SK-N-SH treated with all-trans-retinoic acid at 6 μM for 48 hours (cell line): ENCODE measurements at regions not wholly inside any gene's neighbourhood (a gene's known extent, or its start where the extent isn't known, plus 50 kb on each side); places are given as distances from the start of the nearest gene placed in this dataset.

ENCODE experiments used
- ATAC-seq: fragments of 200-7000 bp; cut with Tn5 transposase; 3 replicates; pipeline ENCODE4 v1.9.1; 2020; ENCODE audit warnings: mild to moderate bottlenecking, moderate library complexity
- ARNTL ChIP-seq: fragments of 450-650 bp; formaldehyde crosslinking; IDR thresholded peaks from 2 replicates; pipeline ENCODE4 v1.5.0; 2020; ENCODE audit warnings: low read depth, mild to moderate bottlenecking, moderate library complexity, borderline replicate concordance
- BACH2 ChIP-seq: fragments of 250-450 bp; sonication (Bioruptor Pico); IDR thresholded peaks from 2 replicates; pipeline ENCODE4 v1.9.0; 2021; ENCODE audit warnings: mild to moderate bottlenecking, borderline replicate concordance
- CSDC2 ChIP-seq: fragments of 250-450 bp; sonication (Bioruptor Pico); IDR thresholded peaks from 2 replicates; pipeline ENCODE4 v1.5.0; 2020; ENCODE audit warnings: mild to moderate bottlenecking, moderate library complexity
- ESRRG ChIP-seq: fragments of 250-450 bp; sonication (Bioruptor Pico); IDR thresholded peaks from 2 replicates; pipeline ENCODE4 v1.6.1; 2021; ENCODE audit warnings: mild to moderate bottlenecking
- GLIS3 ChIP-seq: fragments of 250-450 bp; sonication (Bioruptor Pico); IDR thresholded peaks from 2 replicates; pipeline ENCODE4 v1.5.0; 2020; ENCODE audit warnings: mild to moderate bottlenecking, moderate library complexity
- ISL1 ChIP-seq: fragments of 250-450 bp; sonication (Bioruptor Pico); IDR thresholded peaks from 2 replicates; pipeline ENCODE4 v2.1.2; 2022; ENCODE audit warnings: mild to moderate bottlenecking, moderate library complexity
- OSR1 ChIP-seq: fragments of 250-450 bp; sonication (Bioruptor Pico); IDR thresholded peaks from 2 replicates; pipeline ENCODE4 v1.8.0; 2022; ENCODE audit warnings: moderate library complexity, mild to moderate bottlenecking, inconsistent platforms
- RARB ChIP-seq: fragments of 250-450 bp; sonication (Bioruptor Pico); IDR thresholded peaks from 2 replicates; pipeline ENCODE4 v1.8.0; 2021; ENCODE audit warnings: mild to moderate bottlenecking, moderate library complexity
- SNAI2 ChIP-seq: fragments of 250-450 bp; sonication (Bioruptor Pico); IDR thresholded peaks from 2 replicates; pipeline ENCODE4 v1.5.0; 2020; ENCODE audit warnings: mild to moderate bottlenecking, moderate library complexity
- TOX ChIP-seq: fragments of 250-450 bp; sonication (Bioruptor Pico); IDR thresholded peaks from 2 replicates; pipeline ENCODE4 v1.8.0; 2021; ENCODE audit warnings: mild to moderate bottlenecking, moderate library complexity, borderline replicate concordance
- ZC3H10 ChIP-seq: fragments of 250-450 bp; sonication (Bioruptor Pico); IDR thresholded peaks from 2 replicates; pipeline ENCODE4 v1.5.1; 2021; ENCODE audit warnings: mild to moderate bottlenecking, moderate library complexity
- ZFP3 ChIP-seq: fragments of 250-450 bp; sonication (Bioruptor Pico); IDR thresholded peaks from 2 replicates; pipeline ENCODE4 v1.5.0; 2020; ENCODE audit warnings: mild to moderate bottlenecking, moderate library complexity
- ZFP30 ChIP-seq: fragments of 450-650 bp; formaldehyde crosslinking; IDR thresholded peaks from 2 replicates; pipeline ENCODE4 v1.5.0; 2022; ENCODE audit warnings: mild to moderate bottlenecking, moderate library complexity
- ZNF565 ChIP-seq: fragments of 450-650 bp; formaldehyde crosslinking; conservative IDR thresholded peaks from 2 replicates; pipeline ENCODE4 v1.5.0; 2020; ENCODE audit warnings: low read depth, mild to moderate bottlenecking, moderate library complexity
- ZNF70 ChIP-seq: fragments of 450-650 bp; formaldehyde crosslinking; IDR thresholded peaks from 2 replicates; pipeline ENCODE4 v1.5.0; 2020; ENCODE audit warnings: mild to moderate bottlenecking, moderate library complexity
- ZNF8 ChIP-seq: fragments of 450-650 bp; formaldehyde crosslinking; IDR thresholded peaks from 2 replicates; pipeline ENCODE4 v1.5.0; 2020; ENCODE audit warnings: mild to moderate bottlenecking, moderate library complexity
- TF ChIP-seq, protein P1 (sequence below): fragments of 250-450 bp; sonication (Bioruptor Pico); IDR thresholded peaks from 2 replicates; pipeline ENCODE4 v1.8.0; 2021; ENCODE audit warnings: low read depth, mild to moderate bottlenecking, moderate library complexity, borderline replicate concordance
- TF ChIP-seq, protein P2 (sequence below): fragments of 250-450 bp; sonication (Bioruptor Pico); IDR thresholded peaks from 2 replicates; pipeline ENCODE4 v1.8.0; 2020; ENCODE audit warnings: mild to moderate bottlenecking, moderate library complexity, borderline replicate concordance
- TF ChIP-seq, protein P3 (sequence below): fragments of 250-450 bp; sonication (Bioruptor Pico); IDR thresholded peaks from 2 replicates; pipeline ENCODE4 v1.5.0; 2020; ENCODE audit warnings: mild to moderate bottlenecking, moderate library complexity

DNA sequence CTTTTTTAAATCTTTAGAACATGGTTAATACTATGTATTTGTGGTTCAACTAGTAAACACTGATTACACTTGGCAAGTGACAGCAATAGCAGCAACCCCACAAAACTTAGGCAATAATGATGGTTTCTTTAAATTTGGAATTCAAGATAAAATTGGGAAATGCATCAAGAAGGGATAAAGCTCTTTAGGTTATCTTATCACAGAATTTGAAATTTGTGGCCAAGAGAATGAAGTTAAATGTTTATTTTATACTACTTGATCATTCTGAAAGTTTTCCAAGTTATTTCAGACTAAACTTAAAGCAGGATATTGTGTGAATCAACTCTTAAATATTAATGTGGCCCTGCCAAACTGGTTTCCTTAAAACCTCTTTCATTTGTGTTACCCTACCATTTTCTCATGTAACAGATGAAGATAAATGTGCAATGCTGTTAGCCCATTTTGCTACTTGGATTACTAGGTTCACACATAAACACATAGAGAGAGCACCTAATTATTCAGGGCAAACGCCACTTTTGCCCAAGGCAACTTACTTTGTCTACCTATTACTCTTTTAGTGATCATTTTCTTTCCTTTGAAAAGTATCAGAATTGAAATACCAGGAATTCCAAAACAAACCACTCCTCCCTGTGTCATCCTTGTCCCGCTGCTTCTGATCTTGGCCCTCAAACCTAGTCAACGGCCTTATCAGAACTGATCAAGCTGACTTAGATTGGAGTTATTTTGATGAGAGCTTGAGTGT lies 186.7 kb upstream of the TENT5A start (continued):
- TF ChIP-seq ESRRG (no peak), TOX (CRISPR knock-in tag) (no peak), ZC3H10 (CRISPR knock-in tag) (no peak), ZNF70 (CRISPR knock-in tag) (no peak)
- TF ChIP-seq, protein P1, sequence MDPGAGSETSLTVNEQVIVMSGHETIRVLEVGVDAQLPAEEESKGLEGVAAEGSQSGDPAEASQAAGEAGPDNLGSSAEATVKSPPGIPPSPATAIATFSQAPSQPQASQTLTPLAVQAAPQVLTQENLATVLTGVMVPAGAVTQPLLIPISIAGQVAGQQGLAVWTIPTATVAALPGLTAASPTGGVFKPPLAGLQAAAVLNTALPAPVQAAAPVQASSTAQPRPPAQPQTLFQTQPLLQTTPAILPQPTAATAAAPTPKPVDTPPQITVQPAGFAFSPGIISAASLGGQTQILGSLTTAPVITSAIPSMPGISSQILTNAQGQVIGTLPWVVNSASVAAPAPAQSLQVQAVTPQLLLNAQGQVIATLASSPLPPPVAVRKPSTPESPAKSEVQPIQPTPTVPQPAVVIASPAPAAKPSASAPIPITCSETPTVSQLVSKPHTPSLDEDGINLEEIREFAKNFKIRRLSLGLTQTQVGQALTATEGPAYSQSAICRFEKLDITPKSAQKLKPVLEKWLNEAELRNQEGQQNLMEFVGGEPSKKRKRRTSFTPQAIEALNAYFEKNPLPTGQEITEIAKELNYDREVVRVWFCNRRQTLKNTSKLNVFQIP (CRISPR knock-in tag), result no peak
- TF ChIP-seq, all 23 proteins: peak for 0

DNA sequence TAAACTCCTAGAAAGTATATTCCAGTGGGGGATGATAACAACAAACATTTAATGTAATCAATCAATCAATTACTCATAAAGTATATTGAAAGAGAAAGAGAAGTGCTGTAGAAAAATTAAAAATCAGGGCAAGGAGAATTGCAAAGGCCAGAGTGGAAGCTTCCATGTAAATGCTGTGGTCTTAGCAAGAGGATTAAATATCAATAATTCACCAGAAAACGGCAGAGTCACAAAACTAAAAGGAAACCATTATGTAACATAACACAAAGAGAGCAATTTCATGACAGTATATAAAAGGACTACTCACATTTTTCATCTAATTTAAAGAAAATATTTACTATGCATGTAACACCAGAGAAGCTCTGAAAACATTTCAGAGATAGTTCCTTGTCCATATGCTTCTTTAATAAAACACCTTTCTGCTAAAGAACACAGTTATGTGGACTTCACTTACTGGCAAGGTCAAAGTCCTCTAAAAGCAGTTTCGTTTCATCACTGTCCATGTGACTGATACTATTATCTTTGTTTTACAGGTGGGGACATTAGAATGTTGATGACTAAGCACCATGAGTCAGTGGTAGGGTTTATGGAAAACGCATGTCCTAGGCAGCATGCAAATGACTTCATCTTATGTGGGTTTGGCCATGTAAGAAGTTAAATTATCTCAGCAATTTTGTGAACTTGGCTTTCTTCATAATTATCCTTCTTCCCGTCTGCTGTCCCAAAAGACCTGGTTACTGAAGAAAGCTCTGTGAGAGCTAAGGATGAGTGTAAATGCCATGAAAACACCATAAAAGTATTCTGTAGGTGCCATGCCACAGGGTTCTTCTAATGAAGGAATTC lies 185.8 kb upstream of the TENT5A start:
- ATAC-seq, result peak; percentile 79
- no peak for TF ChIP-seq GLIS3
- TF ChIP-seq ISL1 (CRISPR knock-in tag), result no peak
- TF ChIP-seq ZC3H10 (CRISPR knock-in tag), result no peak
- no peak for TF ChIP-seq TOX (CRISPR knock-in tag)
- no peak for TF ChIP-seq ZNF8 (CRISPR knock-in tag)
- TF ChIP-seq RARB (CRISPR knock-in tag), result no peak
- TF ChIP-seq, protein P2, sequence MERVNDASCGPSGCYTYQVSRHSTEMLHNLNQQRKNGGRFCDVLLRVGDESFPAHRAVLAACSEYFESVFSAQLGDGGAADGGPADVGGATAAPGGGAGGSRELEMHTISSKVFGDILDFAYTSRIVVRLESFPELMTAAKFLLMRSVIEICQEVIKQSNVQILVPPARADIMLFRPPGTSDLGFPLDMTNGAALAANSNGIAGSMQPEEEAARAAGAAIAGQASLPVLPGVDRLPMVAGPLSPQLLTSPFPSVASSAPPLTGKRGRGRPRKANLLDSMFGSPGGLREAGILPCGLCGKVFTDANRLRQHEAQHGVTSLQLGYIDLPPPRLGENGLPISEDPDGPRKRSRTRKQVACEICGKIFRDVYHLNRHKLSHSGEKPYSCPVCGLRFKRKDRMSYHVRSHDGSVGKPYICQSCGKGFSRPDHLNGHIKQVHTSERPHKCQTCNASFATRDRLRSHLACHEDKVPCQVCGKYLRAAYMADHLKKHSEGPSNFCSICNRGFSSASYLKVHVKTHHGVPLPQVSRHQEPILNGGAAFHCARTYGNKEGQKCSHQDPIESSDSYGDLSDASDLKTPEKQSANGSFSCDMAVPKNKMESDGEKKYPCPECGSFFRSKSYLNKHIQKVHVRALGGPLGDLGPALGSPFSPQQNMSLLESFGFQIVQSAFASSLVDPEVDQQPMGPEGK (CRISPR knock-in tag), result no peak
- TF ChIP-seq OSR1, result no peak
- TF ChIP-seq ZFP3 (CRISPR knock-in tag), result no peak
- TF ChIP-seq ARNTL, result no peak
- TF ChIP-seq ZFP30 (CRISPR knock-in tag), result no peak
- TF ChIP-seq SNAI2 (CRISPR knock-in tag), result no peak
- no peak for TF ChIP-seq CSDC2 (CRISPR knock-in tag)
- TF ChIP-seq ZNF70 (CRISPR knock-in tag), result no peak
- TF ChIP-seq, protein P3, sequence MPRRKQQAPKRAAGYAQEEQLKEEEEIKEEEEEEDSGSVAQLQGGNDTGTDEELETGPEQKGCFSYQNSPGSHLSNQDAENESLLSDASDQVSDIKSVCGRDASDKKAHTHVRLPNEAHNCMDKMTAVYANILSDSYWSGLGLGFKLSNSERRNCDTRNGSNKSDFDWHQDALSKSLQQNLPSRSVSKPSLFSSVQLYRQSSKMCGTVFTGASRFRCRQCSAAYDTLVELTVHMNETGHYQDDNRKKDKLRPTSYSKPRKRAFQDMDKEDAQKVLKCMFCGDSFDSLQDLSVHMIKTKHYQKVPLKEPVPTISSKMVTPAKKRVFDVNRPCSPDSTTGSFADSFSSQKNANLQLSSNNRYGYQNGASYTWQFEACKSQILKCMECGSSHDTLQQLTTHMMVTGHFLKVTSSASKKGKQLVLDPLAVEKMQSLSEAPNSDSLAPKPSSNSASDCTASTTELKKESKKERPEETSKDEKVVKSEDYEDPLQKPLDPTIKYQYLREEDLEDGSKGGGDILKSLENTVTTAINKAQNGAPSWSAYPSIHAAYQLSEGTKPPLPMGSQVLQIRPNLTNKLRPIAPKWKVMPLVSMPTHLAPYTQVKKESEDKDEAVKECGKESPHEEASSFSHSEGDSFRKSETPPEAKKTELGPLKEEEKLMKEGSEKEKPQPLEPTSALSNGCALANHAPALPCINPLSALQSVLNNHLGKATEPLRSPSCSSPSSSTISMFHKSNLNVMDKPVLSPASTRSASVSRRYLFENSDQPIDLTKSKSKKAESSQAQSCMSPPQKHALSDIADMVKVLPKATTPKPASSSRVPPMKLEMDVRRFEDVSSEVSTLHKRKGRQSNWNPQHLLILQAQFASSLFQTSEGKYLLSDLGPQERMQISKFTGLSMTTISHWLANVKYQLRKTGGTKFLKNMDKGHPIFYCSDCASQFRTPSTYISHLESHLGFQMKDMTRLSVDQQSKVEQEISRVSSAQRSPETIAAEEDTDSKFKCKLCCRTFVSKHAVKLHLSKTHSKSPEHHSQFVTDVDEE (CRISPR knock-in tag), result no peak
- no peak for TF ChIP-seq ESRRG
- TF ChIP-seq, protein P1 (CRISPR knock-in tag), result no peak
- no peak for TF ChIP-seq ZNF565

- TF ChIP-seq ARNTL (no peak), BACH2 (CRISPR knock-in tag) (no peak), ZNF70 (CRISPR knock-in tag) (no peak)
- TF ChIP-seq, protein P3 (CRISPR knock-in tag), result no peak
- ATAC-seq, result peak; percentile 36
Observed at GRCh38 chr6:81937296-81937937, 184.9 kb upstream of the TENT5A start.
